Globus pallidus (tissue), 1 donor: ENCODE measurements at regions not wholly inside any gene's neighbourhood (a gene's known extent, or its start where the extent isn't known, plus 50 kb on each side); places are given as distances from the start of the nearest gene placed in this dataset.

Experiments
- DNase-seq: peaks from one replicate; pipeline ENCODE4 v3.0.0-alpha.2; 2015; ENCODE audit warnings: low spot score

GRCh38 chr15:70491201-70491621 is 272.1 kb downstream of the UACA start:
- DNase-seq: no peak

DNA sequence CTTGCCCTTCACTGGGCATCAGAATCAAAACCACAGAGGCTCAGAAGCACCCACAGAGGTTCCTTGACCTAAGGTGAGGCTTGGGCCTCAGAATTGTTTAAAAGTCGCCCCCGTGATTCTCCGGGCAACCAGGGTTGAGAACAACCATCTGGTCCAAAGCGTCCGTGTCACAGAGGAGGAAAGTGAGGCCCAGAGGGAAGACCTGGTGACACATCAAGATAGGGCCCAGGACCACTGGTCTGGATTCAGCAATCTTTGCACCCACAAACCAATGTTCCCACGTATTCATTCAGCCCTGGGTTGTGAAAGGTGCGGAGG is 272.6 kb downstream of the UACA start:
- no peak for DNase-seq

DNA sequence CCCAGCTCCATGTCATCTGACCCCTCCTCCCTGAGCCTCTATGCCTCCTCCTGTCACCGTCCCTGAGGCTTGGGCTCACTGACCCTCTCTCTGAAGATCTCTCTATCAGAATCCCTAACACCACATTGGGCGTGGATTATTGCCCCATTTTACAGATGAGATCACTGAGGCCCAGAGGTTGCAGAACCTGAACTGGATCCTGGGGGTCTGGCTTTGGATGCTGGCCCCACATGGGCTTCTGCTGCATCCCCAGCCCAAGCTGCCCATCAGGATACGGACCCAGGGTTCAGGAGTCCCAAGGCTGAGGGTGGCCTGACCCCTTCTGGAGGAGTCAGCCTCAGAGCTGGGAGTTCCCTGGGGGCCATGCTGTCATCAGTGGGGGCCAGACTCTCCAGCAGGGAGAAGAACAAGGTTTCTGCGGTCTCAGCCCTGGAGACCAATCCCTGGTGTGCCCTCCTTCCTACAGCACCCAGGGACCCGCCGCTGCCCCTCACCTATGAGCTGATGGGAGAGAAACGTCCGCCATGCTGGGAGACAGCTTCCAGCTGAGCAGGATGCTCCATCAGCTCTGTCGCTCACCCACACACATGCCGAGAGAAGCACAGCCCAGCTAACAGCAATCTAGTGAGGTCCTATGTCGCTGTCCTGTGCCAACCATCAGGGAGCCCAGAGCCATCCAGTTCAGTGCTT is 273.1 kb downstream of the UACA start:
- DNase-seq: no peak

DNA sequence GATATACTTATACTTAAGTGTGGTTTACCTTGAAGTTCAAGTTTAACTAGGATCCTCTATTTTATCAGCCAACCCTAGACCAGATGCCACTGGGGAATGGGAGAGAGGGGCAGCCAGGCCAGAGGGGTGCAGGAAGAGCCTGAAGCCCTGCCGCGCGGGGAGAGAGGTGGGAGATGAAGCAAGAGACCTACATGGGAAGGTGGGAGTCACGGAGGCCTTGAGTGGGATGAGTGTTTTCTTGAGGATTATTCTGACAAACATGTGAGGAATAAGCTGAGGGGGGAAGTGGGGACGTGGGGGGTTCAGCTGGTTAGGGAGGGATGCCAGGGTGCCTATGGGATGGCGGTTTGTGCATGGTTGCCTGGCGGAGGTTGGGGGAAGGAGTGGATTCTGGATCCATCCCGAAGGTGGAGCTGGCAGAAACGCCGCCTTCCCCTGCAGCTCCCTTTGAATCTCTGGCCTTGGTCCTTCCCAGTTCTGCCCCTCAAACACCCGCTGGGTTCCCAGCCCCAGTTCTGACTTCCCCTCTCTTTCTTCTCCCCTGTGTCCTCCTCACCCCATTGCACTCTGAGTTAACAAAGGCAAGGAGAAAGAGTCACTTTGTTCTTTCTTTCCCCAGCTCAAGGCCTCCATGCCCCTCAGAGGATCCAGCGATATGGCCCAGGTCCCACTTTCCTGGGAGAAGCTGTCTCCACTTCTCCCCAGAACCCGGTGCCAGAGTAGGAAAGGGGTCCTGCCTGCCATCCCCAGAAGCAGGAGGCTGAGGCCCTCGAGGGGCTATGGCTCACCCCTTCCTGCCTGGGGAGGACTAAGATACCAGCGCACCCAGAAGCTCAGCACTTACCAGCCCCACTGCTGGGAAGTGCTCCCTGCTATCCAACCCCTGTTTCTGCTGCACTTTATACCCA is 274.2 kb downstream of the UACA start:
- DNase-seq: no peak

GRCh38 chr15:70488002-70488605 is 275.3 kb downstream of the UACA start:
- peak; percentile 57 for DNase-seq

GRCh38 chr15:70487387-70487740 is 276.0 kb downstream of the UACA start:
- DNase-seq: no peak

GRCh38 chr15:70486451-70487386 is 276.6 kb downstream of the UACA start:
- peak; percentile 41 for DNase-seq

DNA sequence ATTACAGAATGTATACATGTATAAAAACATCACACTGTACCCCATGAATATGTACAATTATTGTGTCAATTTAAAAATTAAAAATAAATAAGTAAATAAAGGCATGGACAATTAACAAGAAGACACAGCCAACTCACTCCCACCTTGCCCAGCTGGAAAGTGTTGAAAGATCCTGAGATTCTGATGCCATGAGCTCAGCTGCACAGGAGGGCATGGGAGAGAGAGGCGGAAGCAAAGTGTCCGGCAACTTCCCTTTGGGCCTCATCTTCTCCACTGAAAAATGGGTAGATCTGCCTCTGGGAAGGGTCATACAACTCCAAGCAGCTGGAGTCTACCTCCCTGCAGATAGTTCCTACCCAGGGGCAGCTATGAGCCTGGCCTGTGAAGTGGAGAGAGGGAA is 277.3 kb downstream of the UACA start:
- DNase-seq: no peak

DNA sequence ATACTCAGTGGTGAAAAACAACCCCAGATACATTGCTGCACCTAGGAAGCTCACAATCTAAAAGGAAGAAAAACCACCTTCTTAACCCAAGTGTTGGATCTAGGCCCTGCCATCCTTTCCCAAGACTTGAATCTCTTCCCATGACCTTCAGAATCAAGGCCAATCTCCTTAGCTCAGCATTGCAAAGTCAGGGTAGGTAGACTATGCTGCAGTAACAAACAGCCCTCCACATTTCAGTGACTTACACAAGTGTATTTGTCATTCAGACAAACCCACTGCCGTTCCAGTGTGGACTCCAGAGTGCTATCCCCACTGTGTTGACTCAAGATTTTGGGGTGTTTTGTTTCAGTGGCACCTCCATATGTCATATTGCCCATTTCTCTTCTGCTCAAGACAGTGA is 278.4 kb downstream of the UACA start:
- DNase-seq: no peak

DNA sequence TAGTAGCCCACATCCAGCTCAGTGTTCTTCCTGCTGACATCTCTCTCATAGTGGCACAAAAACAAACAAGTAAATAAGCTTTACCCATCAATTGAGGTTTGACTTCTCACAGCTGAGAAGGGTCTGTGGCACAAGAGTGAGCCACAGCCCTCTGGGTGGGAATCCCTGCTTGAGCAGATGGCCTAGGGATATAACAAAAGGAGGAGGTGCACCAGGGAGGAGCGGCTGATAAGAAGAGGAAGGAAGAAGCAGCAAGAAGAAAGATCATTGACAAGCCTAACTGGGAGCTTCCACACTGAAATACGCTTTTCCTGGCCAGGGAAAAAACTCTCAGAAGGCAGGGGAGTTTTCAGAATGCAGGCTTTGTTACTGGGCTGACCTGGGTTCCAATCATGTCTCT is 279.8 kb downstream of the UACA start:
- no peak for DNase-seq

GRCh38 chr15:70480196-70480856 is 283.0 kb downstream of the UACA start:
- DNase-seq: no peak

- no peak for DNase-seq
These were observed 283.6 kb downstream of the UACA start for GRCh38 chr15:70479785-70480184.

- no peak for DNase-seq
These were observed 284.3 kb downstream of the UACA start for GRCh38 chr15:70479056-70479455.

GRCh38 chr15:70478251-70478990 is 284.9 kb downstream of the UACA start:
- peak; percentile 49 for DNase-seq

DNA sequence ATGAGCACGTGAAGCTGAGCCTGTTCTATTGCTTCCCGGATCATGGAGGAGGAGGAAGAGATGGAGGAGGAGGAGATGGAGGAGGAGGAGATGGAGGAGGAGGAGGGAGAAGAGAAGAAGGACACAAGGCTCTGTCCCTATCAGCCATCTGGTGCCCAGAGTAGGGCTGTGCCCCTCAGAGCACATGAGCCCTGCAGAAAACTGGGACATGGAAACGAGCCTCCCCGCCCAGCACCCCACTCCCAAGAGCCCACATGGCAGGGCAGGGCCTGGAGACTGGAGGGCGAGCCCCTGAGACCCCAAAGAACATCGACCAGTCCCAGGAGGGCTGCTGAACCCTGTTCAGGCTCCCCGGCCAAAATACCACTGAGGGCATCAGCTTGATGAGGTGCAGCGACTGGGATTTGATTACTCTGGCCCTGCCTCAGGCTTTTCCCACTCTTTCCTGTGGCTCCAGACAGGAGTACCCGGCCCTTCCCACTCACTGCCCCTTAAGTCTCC is 285.6 kb downstream of the UACA start:
- DNase-seq: no peak

- no peak for DNase-seq
These were observed 286.9 kb downstream of the UACA start for GRCh38 chr15:70476441-70476840.

GRCh38 chr15:70475921-70476320 is 287.4 kb downstream of the UACA start:
- no peak for DNase-seq

- DNase-seq: no peak
These were observed 288.0 kb downstream of the UACA start for GRCh38 chr15:70475407-70475781.

DNA sequence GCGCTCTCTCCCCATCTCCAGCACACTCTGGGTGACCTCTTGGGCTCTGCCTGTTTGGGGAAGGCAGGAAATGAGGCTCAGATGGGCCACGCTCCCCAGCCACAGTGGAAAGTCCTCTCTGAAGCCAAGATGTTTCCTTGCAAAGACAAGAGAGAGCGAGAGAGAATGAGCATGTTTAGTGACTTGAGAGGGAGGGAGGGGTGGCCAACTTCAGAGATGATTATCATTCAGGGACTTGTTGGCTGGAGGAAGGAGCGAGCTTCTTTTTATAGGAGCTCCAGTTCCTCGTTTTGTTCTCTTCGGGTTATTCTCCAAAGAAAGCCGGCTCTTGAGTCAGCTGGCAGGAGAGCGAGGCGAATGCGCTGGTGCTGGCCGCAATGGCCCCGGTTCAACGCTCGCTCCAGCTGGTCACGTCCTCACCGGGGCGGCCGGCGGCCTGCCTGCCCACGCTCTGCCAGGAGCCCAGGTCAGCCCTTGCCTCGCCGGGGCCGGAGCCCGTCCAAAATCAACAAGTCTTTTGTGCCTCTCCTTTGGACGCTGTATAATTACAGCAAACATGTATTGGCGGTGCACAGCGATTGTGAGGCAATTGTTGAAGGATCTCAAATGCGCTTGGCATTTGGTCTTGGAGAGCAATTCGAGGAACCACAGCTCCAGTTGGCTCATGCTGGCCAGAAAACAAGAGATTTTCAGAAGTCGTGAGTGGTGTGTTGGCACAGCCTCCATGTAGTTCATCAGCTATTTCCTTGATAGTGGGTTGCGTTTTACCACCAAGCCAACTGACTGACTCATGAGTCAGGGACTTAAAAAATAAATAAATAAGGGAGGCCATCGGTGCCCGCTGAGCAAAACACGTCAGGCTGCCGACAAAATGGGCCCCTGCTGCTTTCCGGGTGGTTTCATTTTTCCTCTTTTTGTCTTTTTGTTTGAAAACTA is 288.6 kb downstream of the UACA start:
- peak; percentile 37 for DNase-seq
